H1 (cell line): ENCODE measurements at regions not wholly inside any gene's neighbourhood (a gene's known extent, or its start where the extent isn't known, plus 50 kb on each side); places are given as distances from the start of the nearest gene placed in this dataset.

Experiments used
- CTCF ChIA-PET: fragments of 300-600 bp; sonication (Branson Sonifier 250); formaldehyde crosslinking; loops from one replicate; lab custom pipeline; 2021; ENCODE audit not compliant: partially characterized antibody; lab: Charles Lee
- POLR2A ChIA-PET: fragments of 300-600 bp; sonication (Branson Sonifier 250); formaldehyde crosslinking; loops from one replicate; lab custom pipeline; 2021; ENCODE audit warnings: inconsistent platforms; ENCODE audit not compliant: partially characterized antibody; lab: Charles Lee
- DNase-seq, 2 experiments: peaks; one replicate each; pipeline versions ENCODE4 v3.0.0 to v3.0.0-alpha.2; 2010 to 2022; ENCODE audit warnings: low spot score in 2 of 2, low read depth in 1 of 2, mixed read lengths in 1 of 2
- FAIRE-seq: peaks from 2 replicates; lab custom pipeline; 2011; peaks lifted over from hg19 to GRCh38; lab: Jason Lieb, UNC
- H2AFZ ChIP-seq: 2 replicates; pipeline ENCODE4 v1.8.1; 2012; ENCODE audit warnings: low read length, inconsistent platforms
- H2AK5ac ChIP-seq: 2 replicates; pipeline ENCODE4 v1.6.1; 2013; ENCODE audit warnings: low read depth, low read length
- H2BK120ac ChIP-seq: replicated peaks from 2 replicates; pipeline ENCODE3; 2013; ENCODE audit warnings: low read depth, low read length, inconsistent platforms
- H2BK12ac ChIP-seq: 2 replicates; pipeline ENCODE4 v1.6.1; 2013; ENCODE audit warnings: low read depth, low read length
- H2BK15ac ChIP-seq: 2 replicates; pipeline ENCODE4 v1.6.1; 2013; ENCODE audit warnings: low read length
- H2BK20ac ChIP-seq: 2 replicates; pipeline ENCODE4 v1.6.1; 2013; ENCODE audit warnings: low read length
- H2BK5ac ChIP-seq: 2 replicates; pipeline ENCODE4 v1.6.1; 2013; ENCODE audit warnings: low read depth, low read length
- H3K14ac ChIP-seq: 2 replicates; pipeline ENCODE4 v1.6.1; 2013; ENCODE audit warnings: inconsistent platforms; ENCODE audit not compliant: insufficient read length
- H3K18ac ChIP-seq: 2 replicates; pipeline ENCODE4 v1.6.1; 2013; ENCODE audit warnings: low read length; ENCODE audit errors: extremely low read depth
- H3K23ac ChIP-seq: 2 replicates; pipeline ENCODE4 v1.6.1; 2013; ENCODE audit warnings: inconsistent platforms; ENCODE audit not compliant: insufficient read length
- H3K23me2 ChIP-seq: 2 replicates; pipeline ENCODE4 v1.6.1; 2013; ENCODE audit warnings: low read depth, low read length
- H3K27ac ChIP-seq: 2 replicates; pipeline ENCODE4 v1.6.1; 2011; ENCODE audit warnings: low read depth, low read length, inconsistent platforms
- H3K27me3 ChIP-seq, 4 experiments: replicated peaks in 1 of 4; 1 replicate in 1 of 4; 2 replicates in 3 of 4; pipeline versions ENCODE4 v1.6.1 to v1.8.1; 2011 to 2013; ENCODE audit warnings: low read length in 3 of 4, mild to moderate bottlenecking in 3 of 4, inconsistent platforms in 2 of 4, mixed read lengths in 2 of 4, moderate library complexity in 1 of 4; ENCODE audit not compliant: control insufficient read depth in 3 of 4, insufficient read depth in 3 of 4; ENCODE audit errors: extremely low read depth in 1 of 4
- H3K36me3 ChIP-seq, 4 experiments: 2 replicates each; pipeline versions ENCODE4 v1.6.1 to v1.8.1; 2011 to 2013; ENCODE audit warnings: mild to moderate bottlenecking in 4 of 4, low read length in 3 of 4, moderate library complexity in 2 of 4, control low read depth in 1 of 4, inconsistent platforms in 1 of 4; ENCODE audit not compliant: insufficient read depth in 4 of 4, control insufficient read depth in 2 of 4
- H3K4ac ChIP-seq: replicated peaks from 2 replicates; pipeline ENCODE3; 2013; ENCODE audit warnings: low read length, low read depth, mixed read lengths, inconsistent platforms; ENCODE audit not compliant: insufficient read length
- H3K4me1 ChIP-seq, 4 experiments: replicated peaks in 1 of 4; 1 replicate in 1 of 4; 2 replicates in 3 of 4; pipeline versions ENCODE4 v1.6.1 to v1.8.1; 2011 to 2013; ENCODE audit warnings: low read length in 3 of 4, inconsistent platforms in 2 of 4, mixed read lengths in 1 of 4; ENCODE audit not compliant: insufficient read depth in 4 of 4, control insufficient read depth in 3 of 4
- H3K4me2 ChIP-seq, 2 experiments: 2 replicates each; pipeline versions ENCODE4 v1.6.1 to v1.8.1; 2011 to 2013; ENCODE audit warnings: low read depth in 2 of 2, low read length in 2 of 2, control low read depth in 1 of 2, inconsistent platforms in 1 of 2, mild to moderate bottlenecking in 1 of 2; ENCODE audit not compliant: insufficient read depth in 1 of 2
- H3K4me3 ChIP-seq, 4 experiments: fragments of 200-600, 300-600 bp in 1 of 4; sonication (generic), shearing (Covaris generic), sonication (Bioruptor Twin) in 1 of 4; 2 replicates each; pipeline versions ENCODE4 v1.5.1 to v1.8.1; 2011 to 2016; ENCODE audit warnings: low read length in 4 of 4, low read depth in 3 of 4, control low read depth in 2 of 4, inconsistent platforms in 2 of 4, mild to moderate bottlenecking in 2 of 4, mixed read lengths in 1 of 4, moderate library complexity in 1 of 4; ENCODE audit not compliant: insufficient read depth in 2 of 4; ENCODE audit errors: extremely low read depth in 1 of 4
- H3K56ac ChIP-seq: replicated peaks from 2 replicates; pipeline ENCODE3; 2013; ENCODE audit warnings: low read depth, mild to moderate bottlenecking, mixed read lengths, low read length, inconsistent platforms; ENCODE audit not compliant: insufficient read length
- H3K79me1 ChIP-seq: 2 replicates; pipeline ENCODE4 v1.6.1; 2013; ENCODE audit warnings: low read depth, low read length, control low read depth
- H3K79me2 ChIP-seq, 2 experiments: 2 replicates each; pipeline versions ENCODE4 v1.6.1 to v1.8.1; 2012 to 2013; ENCODE audit warnings: low read length in 2 of 2, mild to moderate bottlenecking in 2 of 2, inconsistent platforms in 1 of 2; ENCODE audit not compliant: insufficient read depth in 2 of 2, control insufficient read depth in 1 of 2
- H3K9ac ChIP-seq, 4 experiments: replicated peaks in 1 of 4; 1 replicate in 1 of 4; 2 replicates in 3 of 4; pipeline versions ENCODE4 v1.6.1 to v1.8.1; 2011 to 2013; ENCODE audit warnings: low read depth in 3 of 4, low read length in 3 of 4, control low read depth in 2 of 4, mild to moderate bottlenecking in 2 of 4, moderate library complexity in 2 of 4, inconsistent platforms in 1 of 4; ENCODE audit errors: extremely low read depth in 1 of 4
- H3K9me3 ChIP-seq, 2 experiments: 2 replicates each; pipeline versions ENCODE4 v1.6.1 to v1.8.1; 2012 to 2013; ENCODE audit warnings: mild to moderate bottlenecking in 2 of 2, moderate library complexity in 2 of 2, control low read depth in 1 of 2, inconsistent platforms in 1 of 2, low read depth in 1 of 2, low read length in 1 of 2, mixed read lengths in 1 of 2; ENCODE audit not compliant: insufficient read depth in 2 of 2
- H4K20me1 ChIP-seq, 2 experiments: replicated peaks in 1 of 2; 2 replicates each; pipeline versions ENCODE3 to v1.8.1; 2011 to 2013; ENCODE audit warnings: inconsistent platforms in 2 of 2, low read length in 2 of 2, mild to moderate bottlenecking in 1 of 2; ENCODE audit not compliant: insufficient read depth in 2 of 2, control insufficient read depth in 1 of 2
- H4K5ac ChIP-seq: 2 replicates; pipeline ENCODE4 v1.6.1; 2013; ENCODE audit warnings: low read length, low read depth, mixed read lengths, inconsistent platforms; ENCODE audit not compliant: insufficient read length
- H4K8ac ChIP-seq: 2 replicates; pipeline ENCODE4 v1.8.0; 2013; ENCODE audit warnings: mild to moderate bottlenecking, moderate library complexity, low read length, inconsistent platforms; ENCODE audit not compliant: insufficient read depth; ENCODE audit errors: extremely low read depth
- H4K91ac ChIP-seq: replicated peaks from 2 replicates; pipeline ENCODE3; 2013; ENCODE audit warnings: low read length, mixed read lengths, inconsistent platforms; ENCODE audit not compliant: insufficient read length
- CTBP2 ChIP-seq: IDR thresholded peaks from 2 replicates; pipeline ENCODE4 v1.7.0; 2011; ENCODE audit warnings: borderline replicate concordance, mild to moderate bottlenecking, moderate library complexity, mixed read lengths, low read length; ENCODE audit not compliant: insufficient read depth, insufficient read length
- E2F6 ChIP-seq: IDR thresholded peaks from 2 replicates; pipeline ENCODE4 v1.6.1; 2012; ENCODE audit warnings: inconsistent platforms
- FOSL1 ChIP-seq: IDR thresholded peaks from 2 replicates; pipeline ENCODE4 v1.6.1; 2011; ENCODE audit warnings: mild to moderate bottlenecking, low read depth, low read length, moderate library complexity; ENCODE audit not compliant: insufficient read depth
- GABPA ChIP-seq: IDR thresholded peaks from 2 replicates; pipeline ENCODE4 v1.6.1; 2011; ENCODE audit warnings: mild to moderate bottlenecking, low read length, moderate library complexity, borderline replicate concordance; ENCODE audit not compliant: insufficient read depth
- KDM4A ChIP-seq: IDR thresholded peaks from one replicate; pipeline ENCODE4 v1.7.1; 2012; ENCODE audit warnings: low read depth, mild to moderate bottlenecking, moderate library complexity, low read length, inconsistent platforms; ENCODE audit not compliant: severe bottlenecking
- KDM5A ChIP-seq: fragments of 200-600 bp; IDR thresholded peaks from 2 replicates; pipeline ENCODE4 v1.7.1; 2012; ENCODE audit warnings: mild to moderate bottlenecking, low read length, inconsistent platforms, mixed read lengths
- POLR2AphosphoS5 ChIP-seq: IDR thresholded peaks from 2 replicates; pipeline ENCODE4 v1.6.1; 2011; ENCODE audit warnings: low read depth, low read length
- SRF ChIP-seq: IDR thresholded peaks from 2 replicates; pipeline ENCODE4 v1.6.1; 2011; ENCODE audit warnings: mild to moderate bottlenecking, low read depth, low read length, moderate library complexity
- TAF1 ChIP-seq: IDR thresholded peaks from 2 replicates; pipeline ENCODE4 v1.6.1; 2011; ENCODE audit warnings: mild to moderate bottlenecking, low read depth, low read length
- TCF12 ChIP-seq: IDR thresholded peaks from 2 replicates; pipeline ENCODE4 v1.6.1; 2011; ENCODE audit warnings: low read depth, mild to moderate bottlenecking, low read length
- WGBS, 2 experiments: shearing (Covaris generic) in 1 of 2; methylation state at CpG; one replicate each; pipeline versions ENCODE4 v1.1.6 to v1.1.7; 2013 to 2015; ENCODE audit warnings: low lambda C conversion rate in 2 of 2, mixed read lengths in 2 of 2, inconsistent platforms in 1 of 2, low coverage in 1 of 2, missing lambda C conversion rate in 1 of 2; ENCODE audit not compliant: insufficient replicate concordance in 2 of 2, insufficient coverage in 1 of 2, insufficient read length in 1 of 2; ENCODE audit errors: extremely low coverage in 1 of 2, missing lambda C conversion rate in 1 of 2; 5-methylcytosine and 5-hydroxymethylcytosine counted together

GRCh38 chr14:42629553-42629952, 1022.9 kb downstream of the LRFN5 start:
- H3K4me1 ChIP-seq = no peaks in the 10 kb centered on the region
- no peak overlapping the region for H2BK12ac ChIP-seq
- H3K79me1 ChIP-seq = no peaks in the 10 kb centered on the region
- H4K5ac ChIP-seq = no peak overlapping the region
- H4K91ac ChIP-seq = no peak overlapping the region
- H2BK15ac ChIP-seq = no peak overlapping the region
- no peak overlapping the region for H2BK20ac ChIP-seq
- H3K14ac ChIP-seq = no peak overlapping the region
- TF ChIP-seq SRF = no peak
- TF ChIP-seq E2F6 = no peak
- no peak for TF ChIP-seq POLR2AphosphoS5
- no peak for TF ChIP-seq KDM5A
- TF ChIP-seq TCF12 = no peak
- no peak for TF ChIP-seq CTBP2
- no peak for TF ChIP-seq KDM4A
- no peak for TF ChIP-seq FOSL1
- TF ChIP-seq GABPA = no peak
- TF ChIP-seq TAF1 = no peak
- H3K9ac ChIP-seq = no peak overlapping the region
- POLR2A ChIA-PET = no interaction called here
- no peak overlapping the region for H3K27ac ChIP-seq
- H3K4me3 ChIP-seq = no peak overlapping the region
- H4K8ac ChIP-seq = no peak overlapping the region
- CTCF ChIA-PET = no interaction called here
- H3K56ac ChIP-seq = no peak overlapping the region
- H3K18ac ChIP-seq = no peak overlapping the region
- no peaks in the 10 kb centered on the region for H3K36me3 ChIP-seq
- H2BK5ac ChIP-seq = no peak overlapping the region
- FAIRE-seq (no peak), DNase-seq (no peak)
- H4K20me1 ChIP-seq = no peaks in the 10 kb centered on the region
- H2AK5ac ChIP-seq = no peak overlapping the region
- 94% methylated on average over 1 of the region's 1 CpG; no CpG with 5 or more reads in 1 of the 2 experiments for whole genome bisulfite sequencing, 2 experiments
- peaks cover 0 to 1% (median 0%) of the 10 kb centered on the region in 4 experiments; a peak in 1 of 7 replicates for H3K27me3 ChIP-seq
- H3K23me2 ChIP-seq = no peaks in the 10 kb centered on the region
- H3K4ac ChIP-seq = no peak overlapping the region
- no peak overlapping the region for H2AFZ ChIP-seq
- H3K4me2 ChIP-seq = no peak overlapping the region
- no peaks in the 10 kb centered on the region for H3K79me2 ChIP-seq
- no peaks in the 10 kb centered on the region for H3K9me3 ChIP-seq
- no peak overlapping the region for H3K23ac ChIP-seq
- H2BK120ac ChIP-seq = no peak overlapping the region
